ENCODE measurements at regions not wholly inside any gene's neighbourhood (a gene's known extent, or its start where the extent isn't known, plus 50 kb on each side); places are given as distances from the start of the nearest gene placed in this dataset.

DNA sequence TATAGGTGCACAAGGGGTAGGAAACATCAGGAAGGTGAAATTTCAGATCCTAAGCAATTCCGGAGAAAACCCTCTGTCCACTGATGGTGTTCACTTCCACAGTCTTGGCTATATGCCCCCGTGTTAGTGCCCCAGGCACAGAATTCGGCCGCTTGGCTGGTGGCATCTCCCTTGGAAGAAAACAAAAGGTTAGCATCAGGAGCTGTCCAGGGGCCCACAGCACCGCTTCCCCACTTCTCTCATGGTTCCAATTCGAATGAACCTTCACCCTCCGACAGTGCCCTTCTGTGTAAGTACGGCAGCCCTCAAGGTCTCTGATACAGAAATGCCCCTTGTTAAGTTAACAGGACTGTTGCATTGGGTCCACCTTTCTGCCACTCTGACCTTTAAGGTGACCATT, 409.0 kb downstream of the GADD45G start:
- no peak for DNase-seq

DNA sequence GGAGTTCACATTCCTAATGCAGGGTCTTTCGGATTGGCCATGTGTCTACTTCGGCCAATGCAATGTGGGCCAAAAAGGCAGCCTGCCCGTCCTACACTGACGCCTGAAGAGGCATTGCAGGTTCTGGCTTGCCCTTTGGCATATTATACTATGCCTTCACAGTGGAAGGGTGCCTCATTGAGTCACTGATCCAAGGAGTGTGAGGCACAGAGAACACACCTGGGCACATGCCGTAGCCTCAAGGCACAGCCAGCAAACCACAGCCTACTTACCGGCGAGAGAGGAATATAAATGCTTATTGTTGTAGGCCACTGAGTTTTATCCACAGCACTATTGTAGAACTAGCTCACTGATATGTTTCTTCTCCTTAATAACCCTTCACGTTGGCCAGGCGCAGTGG, 409.6 kb downstream of the GADD45G start:
- no peak for DNase-seq

DNA sequence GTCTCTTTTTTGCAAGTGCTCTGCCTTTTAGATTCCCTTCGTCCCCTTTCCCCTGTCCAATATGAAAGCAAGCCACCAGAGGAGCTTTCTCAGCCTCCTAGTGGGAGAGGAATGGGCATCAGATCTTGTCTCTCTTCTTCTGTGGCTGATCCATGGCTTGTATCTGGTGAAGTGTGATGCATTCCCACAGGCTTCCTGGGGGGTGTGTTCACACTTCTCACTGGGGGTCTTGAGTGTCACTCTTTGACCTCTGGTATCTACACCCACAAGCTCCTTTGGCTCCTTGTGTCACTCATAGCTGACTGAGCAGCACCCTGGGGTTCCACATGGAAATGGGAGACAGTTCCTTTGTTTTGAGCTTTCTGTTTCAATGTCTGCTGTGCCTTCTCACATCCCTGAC, 411.5 kb downstream of the GADD45G start:
- DNase-seq = no peak

DNA sequence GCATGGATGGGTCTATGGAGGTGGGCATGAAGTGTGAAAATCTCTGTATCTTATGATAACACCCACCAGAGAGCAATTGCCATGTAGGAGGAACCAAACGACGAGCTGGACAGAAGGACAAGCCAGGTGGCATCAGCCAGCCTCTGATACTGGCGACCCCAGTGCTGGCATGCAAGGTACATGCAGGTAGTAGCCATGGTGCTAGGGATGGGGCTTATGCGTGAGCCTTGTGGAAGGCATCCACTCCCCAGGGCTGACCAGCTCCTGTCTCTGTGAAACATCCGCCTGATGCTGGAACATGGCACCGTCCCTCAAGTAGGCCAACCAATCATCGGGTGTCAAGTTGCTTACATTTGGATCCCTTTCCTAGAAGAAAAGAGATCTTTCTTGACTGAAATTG, 412.9 kb downstream of the GADD45G start:
- no peak for DNase-seq

DNA sequence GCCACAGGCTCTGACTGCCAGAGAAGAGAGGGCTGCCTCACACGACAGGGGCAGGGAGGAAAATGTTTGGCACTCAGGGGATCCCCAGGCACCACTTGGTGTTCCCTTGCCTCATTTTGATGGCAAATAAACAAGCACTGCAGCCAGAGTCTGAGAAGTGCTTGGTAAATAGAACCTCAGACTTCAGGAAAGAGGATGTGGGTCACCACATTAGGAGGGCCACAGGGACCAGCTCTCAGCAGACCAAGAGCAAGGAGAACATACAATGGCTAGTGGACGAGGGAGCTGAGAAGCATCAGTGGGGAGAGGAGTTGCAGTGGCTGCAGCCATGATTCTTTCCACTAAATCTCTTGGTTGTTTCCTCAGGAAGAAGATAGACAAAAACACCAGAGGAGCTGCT, 413.9 kb downstream of the GADD45G start:
- no peak for DNase-seq

DNA sequence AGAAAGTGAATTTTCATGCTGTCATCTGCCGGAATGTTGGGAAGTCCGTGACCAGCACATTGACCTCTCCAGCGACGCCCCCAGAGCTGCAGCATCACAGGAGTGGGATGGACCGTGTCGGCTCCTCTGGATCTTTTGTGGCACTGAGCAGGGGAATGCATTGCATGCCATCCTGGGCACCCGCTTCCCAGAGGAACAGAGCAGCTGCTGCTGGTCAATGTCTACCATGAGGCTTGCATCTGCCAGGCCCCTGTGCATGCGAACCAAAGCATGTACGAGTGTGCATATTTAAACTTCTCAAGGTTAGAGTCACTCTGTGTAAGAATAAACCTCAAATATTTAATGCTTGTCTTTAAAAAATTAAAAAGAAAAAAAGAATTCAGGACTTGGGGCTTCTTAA, 414.8 kb downstream of the GADD45G start:
- DNase-seq = no peak

DNA sequence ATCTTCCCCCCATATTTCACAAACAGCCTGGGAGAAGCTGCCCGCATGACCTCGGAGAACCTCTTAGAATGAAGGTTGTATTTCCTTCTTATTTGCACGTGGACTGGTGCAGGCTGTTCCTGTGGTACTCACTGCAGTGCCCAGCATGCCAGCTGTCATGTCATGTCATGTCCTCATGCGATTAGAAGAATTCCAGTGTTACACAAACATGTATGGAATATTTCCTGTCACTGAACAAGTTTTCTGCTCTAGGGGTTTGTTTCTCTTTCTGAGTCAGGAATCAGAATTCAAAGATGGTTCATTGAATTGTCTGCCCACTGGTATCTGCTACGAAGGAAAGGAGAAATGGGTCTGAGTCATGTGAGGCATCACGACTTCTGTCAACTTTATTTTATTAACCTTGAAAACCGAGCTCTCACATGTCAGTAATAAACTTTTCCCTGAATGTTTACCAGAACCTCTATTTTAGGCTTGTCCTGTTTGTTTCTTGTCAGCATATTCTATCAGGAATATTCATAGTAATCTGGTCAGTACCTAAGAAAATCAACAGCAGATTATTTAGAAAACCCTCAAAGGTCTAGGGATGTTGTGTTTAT, 415.6 kb downstream of the GADD45G start:
- DNase-seq = no peak

DNA sequence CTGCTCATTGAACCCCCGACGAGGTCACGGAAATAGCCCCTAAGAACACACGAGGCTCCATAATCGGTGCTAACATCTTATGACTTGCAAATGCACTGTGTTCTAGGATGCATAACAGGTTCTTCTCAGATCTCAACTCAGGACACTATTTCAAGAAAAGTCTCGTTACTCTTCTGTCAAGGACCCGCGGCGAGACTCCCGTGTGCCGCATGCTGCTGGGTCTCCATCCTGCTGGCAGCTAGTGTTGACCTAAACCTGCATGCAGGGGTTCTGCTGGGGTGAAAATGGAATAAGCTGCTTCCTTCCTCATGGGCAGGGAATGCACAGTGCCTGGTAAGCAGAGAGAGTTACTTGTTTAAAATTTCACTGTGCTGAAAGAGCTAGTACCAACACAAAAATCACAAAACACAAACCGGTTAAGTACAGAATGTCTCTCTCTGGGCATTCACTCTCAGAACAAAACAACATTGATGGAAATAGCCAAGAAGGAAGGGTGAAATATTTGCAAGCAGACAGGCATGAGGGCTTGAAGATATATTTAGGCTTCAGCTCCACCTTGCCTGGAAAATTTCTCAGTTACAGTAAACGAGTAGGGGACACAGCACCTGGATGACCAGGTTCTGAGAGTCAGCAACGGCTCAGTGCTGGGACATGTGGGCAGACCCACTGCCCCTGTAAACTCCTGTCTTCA, 416.5 kb downstream of the GADD45G start:
- DNase-seq = no peak

DNA sequence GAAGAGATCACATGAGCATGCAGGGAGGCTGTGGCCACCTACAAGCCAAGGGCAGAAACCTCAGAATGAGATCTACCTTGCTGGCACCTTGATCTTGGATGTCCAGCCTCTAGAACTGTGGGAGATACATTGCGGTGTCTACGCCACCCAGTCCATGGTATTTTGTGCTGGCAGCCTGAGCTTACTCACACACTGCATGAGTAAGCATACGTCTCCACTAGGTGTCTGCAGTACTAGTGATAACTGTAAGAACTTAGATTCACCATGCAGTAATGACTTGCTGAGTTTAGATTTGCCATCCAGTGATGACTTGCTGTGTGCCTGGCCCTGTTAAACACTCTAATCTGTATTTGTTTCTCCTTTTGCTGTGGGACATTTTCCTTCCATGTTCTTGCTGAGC, 417.7 kb downstream of the GADD45G start:
- no peak for DNase-seq

DNA sequence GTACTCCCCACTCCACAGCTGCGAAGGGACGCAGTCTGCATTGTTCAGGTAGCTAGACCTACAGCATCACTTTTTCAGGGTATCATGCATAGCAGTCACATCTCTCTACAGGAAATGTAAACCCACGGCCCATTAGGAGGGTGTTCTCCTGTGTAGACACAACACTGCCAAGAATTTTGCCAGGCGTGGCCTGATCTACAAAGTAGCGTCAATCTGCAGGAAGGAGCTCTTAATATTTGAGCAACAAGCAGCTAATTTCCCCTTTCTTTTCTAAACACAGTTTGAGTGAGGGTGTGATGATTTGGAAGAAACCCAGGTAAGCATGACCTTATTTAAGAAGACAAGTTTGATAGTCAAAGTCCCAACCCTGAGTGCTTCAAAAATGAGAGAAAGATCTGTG, 419.0 kb downstream of the GADD45G start:
- no peak for DNase-seq

DNA sequence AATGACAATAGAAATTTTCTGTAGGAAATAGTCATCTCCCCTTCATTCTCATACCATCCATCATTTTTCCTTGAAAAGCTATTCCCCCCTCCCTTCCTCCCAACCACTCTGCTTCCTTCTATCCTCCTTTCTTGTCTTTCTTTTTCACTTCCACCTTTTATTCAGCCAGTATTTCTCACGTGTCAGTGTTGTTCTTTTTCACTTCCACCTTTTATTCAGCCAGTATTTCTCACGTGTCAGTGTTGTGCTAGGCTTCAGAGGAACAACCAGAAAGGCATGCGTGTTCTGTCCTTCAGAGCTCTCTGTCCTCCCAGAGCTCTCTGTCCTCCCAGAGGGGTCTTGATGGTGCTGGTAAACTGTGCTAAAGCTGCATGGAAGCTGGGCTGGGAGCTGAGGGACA, 419.6 kb downstream of the GADD45G start:
- DNase-seq = no peak

DNA sequence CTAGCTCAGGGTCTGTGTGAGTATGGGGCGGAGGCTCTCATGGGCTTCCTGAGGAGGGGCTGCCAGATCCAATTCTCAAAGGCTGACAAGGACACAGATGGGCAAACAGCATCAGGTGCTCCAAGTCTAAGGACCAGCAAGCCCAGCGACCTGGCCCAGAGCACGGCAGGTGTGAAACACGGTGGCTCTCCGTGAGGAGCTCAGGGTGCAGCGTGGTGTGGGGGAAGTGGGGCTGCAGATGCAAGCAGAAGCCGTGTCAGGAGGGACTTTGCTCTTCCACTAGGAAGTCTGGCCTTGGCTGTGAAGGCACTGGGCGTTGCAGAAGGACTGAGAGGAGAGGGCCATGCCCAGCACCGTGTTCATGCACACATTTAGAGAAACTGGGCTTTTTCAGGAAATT, 420.0 kb downstream of the GADD45G start:
- DNase-seq = no peak

DNA sequence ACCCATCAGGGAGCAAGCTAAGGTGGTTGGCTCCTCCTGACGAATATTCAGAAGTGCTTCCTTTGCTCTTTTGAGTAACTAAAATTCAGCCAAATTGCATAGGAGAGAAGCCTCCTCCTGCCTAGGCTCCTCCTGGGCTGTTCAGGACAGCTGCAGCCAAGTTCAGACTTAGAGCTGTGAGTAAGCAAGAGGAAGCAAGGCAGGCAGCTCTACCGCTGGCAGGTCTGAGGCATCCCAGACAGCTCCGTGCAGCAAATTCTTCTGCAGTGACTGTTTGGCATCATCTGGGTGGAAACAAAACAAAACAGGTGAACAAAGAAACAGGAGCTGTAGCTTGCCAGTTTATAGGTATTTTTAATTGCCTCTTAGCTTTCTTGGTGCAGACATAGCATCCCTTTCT, 421.0 kb downstream of the GADD45G start:
- DNase-seq = no peak

DNA sequence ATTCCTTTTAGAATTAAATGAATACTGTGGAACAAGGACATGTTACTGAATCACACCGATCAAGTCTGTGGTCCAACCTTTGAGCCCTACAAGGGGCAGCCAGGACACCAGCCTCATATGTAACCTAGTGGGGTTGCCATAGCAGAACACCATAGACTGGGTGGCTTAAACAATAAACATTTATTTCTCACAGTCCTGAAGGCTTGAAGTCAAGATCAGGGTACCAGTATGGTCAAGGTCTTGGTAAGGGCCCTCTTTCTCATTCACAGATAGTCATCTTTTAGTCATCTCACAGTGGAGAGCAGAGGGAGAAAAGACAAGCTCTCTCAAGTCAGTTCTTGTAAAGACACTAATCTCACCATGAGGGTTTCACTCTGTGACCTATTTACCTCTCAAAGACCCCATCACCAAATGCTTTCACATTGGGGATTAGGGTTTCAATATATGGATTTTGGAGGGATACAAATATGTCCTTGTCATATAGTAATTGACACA, 422.5 kb downstream of the GADD45G start:
- DNase-seq = no peak

DNA sequence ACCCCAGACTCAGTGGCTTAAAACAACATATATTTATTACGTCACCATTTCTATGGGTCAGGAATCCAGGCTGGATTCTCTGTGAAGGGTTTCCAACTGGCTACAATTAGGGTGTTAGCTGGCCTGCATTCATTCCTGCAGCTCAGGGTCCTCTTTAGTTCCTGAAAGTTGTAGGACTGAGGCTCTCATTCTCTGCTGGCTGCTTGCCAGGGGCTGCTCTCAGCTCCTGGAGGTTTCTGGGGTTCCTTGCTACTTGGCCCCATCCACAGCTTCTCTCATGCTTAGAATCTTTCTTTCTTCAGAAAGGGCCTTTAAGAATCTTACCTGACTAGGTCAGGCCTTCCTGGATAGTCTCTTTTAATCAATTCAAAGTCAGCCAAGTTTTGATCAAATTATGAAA, 424.6 kb downstream of the GADD45G start:
- DNase-seq = no peak

DNA sequence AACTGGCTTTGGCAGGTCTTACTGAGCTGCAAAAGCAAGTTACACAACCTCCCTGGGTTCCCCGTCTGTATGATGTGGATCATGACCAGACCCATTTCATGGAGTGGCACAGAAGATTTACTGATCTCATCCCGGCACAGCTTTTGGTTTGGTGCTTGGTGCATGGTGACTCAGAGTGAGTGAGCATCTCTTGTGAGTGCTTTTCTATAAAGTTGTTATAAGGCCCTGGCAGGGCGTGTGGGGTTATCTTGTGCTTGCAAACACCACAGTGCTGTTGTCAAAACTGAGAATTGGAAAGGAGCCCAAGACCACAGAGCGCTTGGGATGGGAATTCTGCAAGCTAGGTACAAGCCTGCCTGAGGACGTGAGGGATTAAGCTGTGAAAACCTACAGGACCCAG, 425.2 kb downstream of the GADD45G start:
- DNase-seq = no peak

DNA sequence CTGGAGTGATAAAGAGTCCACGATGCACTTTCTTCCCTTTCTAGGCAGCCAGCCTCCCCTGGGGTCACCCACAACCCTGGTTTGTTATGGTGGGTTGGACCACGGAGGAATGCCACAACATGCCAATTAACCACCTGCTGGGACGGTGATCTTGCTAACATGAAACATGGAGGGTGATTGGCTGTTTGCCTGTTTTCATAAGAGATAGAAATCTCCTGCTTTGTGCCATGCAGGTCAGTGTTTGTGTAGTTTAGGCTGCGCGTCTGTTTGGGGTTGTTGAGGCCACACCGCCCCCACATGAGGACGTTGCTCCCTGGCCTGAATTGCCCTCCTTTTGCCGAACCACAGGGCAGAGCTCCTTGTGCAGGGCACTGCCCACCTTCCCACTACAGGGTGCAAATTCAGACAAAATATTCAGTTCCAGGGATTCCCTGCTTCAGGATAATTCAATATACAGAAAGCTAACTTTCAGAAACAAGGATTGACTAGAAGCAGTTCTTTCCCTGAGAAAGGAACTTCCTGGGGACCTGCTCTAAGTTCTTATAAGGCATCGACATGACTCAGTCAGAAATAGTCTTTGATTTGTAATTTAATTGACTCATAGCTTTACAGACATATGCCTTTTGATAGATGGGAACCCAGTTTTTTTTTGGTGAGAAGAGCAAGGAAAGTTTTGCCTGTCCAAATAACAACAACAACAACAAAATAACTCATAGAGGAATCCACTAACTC, 427.6 kb downstream of the GADD45G start:
- DNase-seq = no peak

DNA sequence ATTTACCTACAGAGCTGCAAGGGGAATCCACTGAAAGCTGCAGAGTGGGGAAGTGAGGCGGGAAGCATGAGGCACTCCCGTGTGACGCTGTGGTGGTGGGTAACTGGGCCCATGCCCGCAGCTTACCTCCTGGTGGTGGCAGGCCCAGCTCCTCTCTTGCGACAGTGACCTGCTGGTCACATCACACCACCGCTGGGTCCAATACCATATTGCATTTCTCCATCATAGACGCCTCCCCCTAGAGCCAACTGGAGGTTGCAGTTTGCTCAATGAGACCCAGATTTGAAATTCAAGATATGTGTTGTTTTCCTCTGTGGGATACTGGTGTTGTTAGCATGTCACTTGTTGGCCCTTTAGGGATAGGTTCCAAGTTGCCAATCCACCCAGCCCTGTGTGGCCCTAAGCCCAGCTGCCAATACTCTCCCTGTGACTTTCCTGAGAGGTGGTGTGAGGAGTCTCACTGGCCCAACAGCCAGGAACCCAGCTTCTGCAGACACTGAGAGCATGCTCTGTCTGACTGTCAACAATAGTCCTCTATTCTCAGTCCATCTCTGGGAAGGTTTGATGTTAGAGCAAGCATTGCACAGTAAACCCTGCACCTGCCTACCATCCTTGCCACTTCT, 428.3 kb downstream of the GADD45G start:
- DNase-seq = no peak

DNA sequence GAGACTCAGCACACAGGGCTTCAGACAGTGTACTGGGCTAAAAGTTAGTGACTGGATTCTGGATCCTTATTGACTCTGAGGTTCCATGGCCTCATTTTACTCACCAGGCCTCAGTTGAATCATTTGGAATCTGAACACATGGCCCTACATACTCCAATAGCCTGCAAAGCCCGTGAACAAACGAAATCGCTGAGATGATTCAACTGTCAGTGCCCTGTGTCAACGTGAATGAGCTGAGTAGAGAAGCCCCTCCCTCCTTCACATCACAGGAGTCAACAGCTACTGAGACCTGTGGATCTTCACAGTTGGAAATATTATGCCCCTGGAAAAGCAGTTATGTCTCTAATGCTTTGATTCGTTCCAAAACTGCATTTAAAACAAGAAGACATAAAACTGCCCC, 429.3 kb downstream of the GADD45G start:
- no peak for DNase-seq

DNA sequence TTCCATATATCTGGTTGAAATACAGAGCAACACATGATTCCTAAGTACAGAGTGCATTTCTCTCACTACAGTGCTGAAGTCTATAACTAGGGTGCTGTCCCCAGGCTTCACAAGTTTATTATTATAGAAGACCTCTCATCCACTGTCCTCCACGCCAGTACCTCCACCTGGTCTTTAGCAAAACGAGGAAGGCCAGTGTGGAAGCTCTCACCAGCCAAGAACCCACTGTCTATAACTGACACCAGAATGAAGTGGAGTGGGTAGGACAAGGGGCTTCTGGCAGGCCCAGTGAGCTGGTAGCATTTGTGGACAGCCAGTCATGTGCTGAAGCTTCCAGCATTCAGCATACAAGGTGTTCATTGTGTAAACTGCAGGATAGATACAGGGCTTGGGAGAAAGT, 430.7 kb downstream of the GADD45G start:
- no peak for DNase-seq

DNA sequence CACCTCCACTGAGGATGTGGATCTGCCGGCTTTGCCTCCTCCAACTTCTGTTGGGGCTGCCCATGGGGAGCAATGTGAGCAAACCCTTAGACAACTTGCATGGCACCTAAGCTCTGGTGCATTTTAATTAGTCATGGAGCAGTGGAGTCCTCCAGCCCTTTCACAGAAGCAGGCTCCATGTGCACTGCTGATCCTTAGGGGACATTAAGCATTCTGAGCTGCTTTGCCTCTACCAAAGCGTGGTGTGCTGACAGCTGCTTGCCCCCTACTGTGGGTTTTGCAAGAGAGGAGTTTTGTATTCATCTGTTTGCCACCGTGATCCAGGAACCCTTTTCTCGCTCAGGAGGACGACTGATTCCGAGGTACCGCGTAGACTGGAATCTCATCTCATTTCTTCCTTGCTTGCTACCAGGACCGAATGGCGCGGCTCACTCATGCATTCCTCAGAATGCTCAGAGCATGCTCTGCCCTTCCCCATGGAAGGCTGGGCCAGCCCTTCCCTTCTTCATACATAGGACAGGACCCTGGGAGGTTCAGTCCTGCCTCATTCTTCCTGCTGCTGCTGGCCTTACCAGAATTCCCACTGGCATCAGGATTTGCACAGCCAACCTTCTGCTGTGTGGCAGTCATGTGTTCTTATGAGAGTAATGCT, 432.5 kb downstream of the GADD45G start:
- DNase-seq = no peak

DNA sequence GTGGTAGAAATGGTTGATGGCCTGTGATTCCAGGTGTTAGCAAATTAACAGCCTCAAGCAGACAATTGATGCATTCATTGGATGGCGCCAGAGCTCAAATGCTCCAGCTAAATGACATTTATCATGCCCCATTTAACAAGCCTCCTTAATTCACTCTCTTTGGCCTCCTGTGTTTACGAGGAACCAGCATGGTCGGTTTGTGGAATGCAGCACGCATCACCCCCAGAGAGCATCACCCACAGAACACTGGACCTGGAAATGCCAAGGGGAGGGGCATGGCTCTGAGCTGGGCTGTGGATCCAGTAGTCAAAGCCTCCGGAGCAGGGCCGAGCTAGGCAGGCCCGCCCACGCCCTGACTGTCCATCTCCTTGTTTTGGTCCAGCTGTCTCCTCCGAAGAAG, 434.0 kb downstream of the GADD45G start:
- peak; percentile 96 for DNase-seq

DNA sequence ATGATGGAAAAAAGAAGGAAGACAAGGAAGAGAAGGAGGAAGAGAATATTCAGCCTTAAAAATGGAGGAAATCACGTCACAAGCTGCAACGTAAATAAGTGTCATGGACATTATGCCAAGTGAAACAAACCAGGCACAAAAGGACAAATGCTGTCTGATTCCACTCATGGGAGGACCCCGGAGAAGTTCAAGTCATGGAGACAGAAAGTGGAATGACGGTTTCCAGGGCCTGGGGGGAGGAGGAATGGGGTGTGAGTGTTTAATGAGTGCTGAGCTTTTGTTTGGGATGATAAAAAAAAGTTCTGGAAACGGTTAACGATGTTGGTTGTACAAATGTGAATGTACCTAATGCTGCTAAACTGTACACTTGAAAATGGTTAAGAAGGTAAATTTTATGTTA, 439.5 kb downstream of the GADD45G start:
- no peak for DNase-seq
